Stomach (tissue), 8 donors: ENCODE measurements at regions not wholly inside any gene's neighbourhood (a gene's known extent, or its start where the extent isn't known, plus 50 kb on each side); places are given as distances from the start of the nearest gene placed in this dataset.

Experiments
- DNase-seq, 2 donors: peaks; one replicate each; pipeline versions ENCODE4 v3.0.0 to v3.0.0-alpha.2; 2013 to 2019
- H3K27ac ChIP-seq, 5 donors: fragments of 200-600 bp in 4 of 5; sonication (generic) in 4 of 5; one replicate each; pipeline ENCODE4 v1.5.1; 2013 to 2019; ENCODE audit warnings: mild to moderate bottlenecking in 1 of 5, moderate library complexity in 1 of 5
- H3K27me3 ChIP-seq, 3 donors: fragments of 200-600 bp; sonication (generic); one replicate each; pipeline ENCODE4 v1.5.1; 2017 to 2019; ENCODE audit warnings: mixed run types in 1 of 3
- H3K36me3 ChIP-seq, 4 donors: fragments of 200-600 bp; sonication (generic); 1 replicate in 3 of 4; 2 replicates in 1 of 4; pipeline ENCODE4 v1.5.1; 2016 to 2019
- H3K4me1 ChIP-seq, 4 donors: fragments of 200-600 bp; sonication (generic); one replicate each; pipeline ENCODE4 v1.5.1; 2016 to 2019
- H3K4me3 ChIP-seq, 4 donors: fragments of 200-600 bp; sonication (generic) in 3 of 4; one replicate each; pipeline ENCODE4 v1.5.1; 2016 to 2019; ENCODE audit warnings: mild to moderate bottlenecking in 1 of 4
- H3K9me3 ChIP-seq, 4 donors: fragments of 200-600 bp; sonication (generic); one replicate each; pipeline ENCODE4 v1.5.1; 2016 to 2019
- CTCF ChIP-seq, 7 experiments: fragments of 450-650 bp in 4 of 7; fragments of 200-600 bp in 3 of 7; sonication (generic) in 3 of 7; IDR thresholded peaks; one replicate each; pipeline ENCODE4 v1.5.1; 2016 to 2019; ENCODE audit warnings: antibody characterized with exemption in 7 of 7, control low read depth in 2 of 7, mild to moderate bottlenecking in 1 of 7
- EP300 ChIP-seq: sonication (generic); formaldehyde crosslinking; IDR thresholded peaks from one replicate; pipeline ENCODE4 v1.6.1; 2017; ENCODE audit warnings: antibody characterized with exemption
- POLR2A ChIP-seq, 4 donors: fragments of 450-650 bp; IDR thresholded peaks; one replicate each; pipeline ENCODE4 v1.6.1; 2016; ENCODE audit warnings: antibody characterized with exemption in 4 of 4, control low read depth in 2 of 4, mild to moderate bottlenecking in 1 of 4, moderate library complexity in 1 of 4
- POLR2AphosphoS5 ChIP-seq, 3 donors: sonication (generic); formaldehyde crosslinking; IDR thresholded peaks; one replicate each; pipeline ENCODE4 v1.6.1; 2016; ENCODE audit warnings: antibody characterized with exemption in 3 of 3
- WGBS, 5 donors: extraction: QIAGEN DNeasy Blood & Tissue Kit in 3 of 5; methylation state at CpG; one replicate each; pipeline versions ENCODE4 v1.1.5 to v1.1.7; 2013 to 2018; 5-methylcytosine and 5-hydroxymethylcytosine counted together
- intact Hi-C: fragments of 100-400 bp; cut with DNase I; formaldehyde crosslinking; loops from one replicate; pipeline ENCODE4 v1.15.1; 2023; ENCODE audit warnings: low total_unique reads
- donor health status: healthy with polysubstance abuse.
- donor health status: Bipolar disorder and iron deficiency.
- donor health status: healthy.

GRCh38 chr3:127386490-127386889 is 98.6 kb upstream of the PRR20G start:
- Histone ChIP-seq H3K27me3 (peaks cover 0 to 63% (median 16%) of the 10 kb centered on the region in 3 donors), H3K9me3 (peaks cover 0 to 7% (median 0%) of the 10 kb centered on the region in 4 donors), H3K4me1 (no peaks in the 10 kb centered on the region), H3K27ac (no peak overlapping the region), H3K36me3 (no peaks in the 10 kb centered on the region), H3K4me3 (no peak overlapping the region)
- TF ChIP-seq CTCF (IDR thresholded peaks at IDR 0.05) (no peak), EP300 (no peak), POLR2AphosphoS5 (IDR thresholded peaks at IDR 0.05) (no peak), POLR2A (IDR thresholded peaks at IDR 0.05) (no peak)
- no peak for DNase-seq
- 70 to 82% (median 77%) methylated on average over 8 to 9 of the region's 9 CpGs for WGBS, 5 donors
- intact Hi-C loops, result no loop called here

- H3K27ac ChIP-seq, result no peak overlapping the region
- H3K36me3 ChIP-seq, result no peaks in the 10 kb centered on the region
- TF ChIP-seq POLR2AphosphoS5 (IDR thresholded peaks at IDR 0.05), result no peak
- TF ChIP-seq CTCF (IDR thresholded peaks at IDR 0.05), result no peak
- TF ChIP-seq POLR2A (IDR thresholded peaks at IDR 0.05), result no peak
- no peak for TF ChIP-seq EP300
- no peak for DNase-seq
- intact Hi-C loops, result no loop called here
- H3K4me3 ChIP-seq, result no peak overlapping the region
- 80 to 94% (median 85%) methylated on average over 5 of the region's 5 CpGs for WGBS, 5 donors
- peaks cover 0 to 14% (median 3%) of the 10 kb centered on the region in 4 donors for H3K9me3 ChIP-seq
- peaks cover 0 to 53% (median 13%) of the 10 kb centered on the region in 3 donors for H3K27me3 ChIP-seq
- no peaks in the 10 kb centered on the region for H3K4me1 ChIP-seq
These were observed 97.7 kb upstream of the PRR20G start for GRCh38 chr3:127385540-127385870.

- no peaks in the 10 kb centered on the region for H3K4me1 ChIP-seq
- peak in 1 of 2 donors; percentile 18 for DNase-seq
- intact Hi-C loops, result no loop called here
- TF ChIP-seq POLR2AphosphoS5 (IDR thresholded peaks at IDR 0.05), result no peak
- TF ChIP-seq POLR2A (IDR thresholded peaks at IDR 0.05), result no peak
- TF ChIP-seq EP300, result no peak
- TF ChIP-seq CTCF (IDR thresholded peaks at IDR 0.05), result no peak
- peaks cover 0 to 14% (median 3%) of the 10 kb centered on the region in 4 donors for H3K9me3 ChIP-seq
- H3K27me3 ChIP-seq, result peaks cover 0 to 47% (median 13%) of the 10 kb centered on the region in 3 donors
- no peaks in the 10 kb centered on the region for H3K36me3 ChIP-seq
- WGBS, 5 donors, result 64 to 70% (median 66%) methylated on average over 18 of the region's 18 CpGs
- H3K4me3 ChIP-seq, result no peak overlapping the region
- H3K27ac ChIP-seq, result no peak overlapping the region
These were observed 97.1 kb upstream of the PRR20G start for GRCh38 chr3:127384717-127385539.

GRCh38 chr3:127383656-127384179 is 95.9 kb upstream of the PRR20G start:
- Histone ChIP-seq H3K4me1 (no peaks in the 10 kb centered on the region), H3K4me3 (no peak overlapping the region), H3K27me3 (peaks cover 0 to 35% (median 5%) of the 10 kb centered on the region in 3 donors), H3K9me3 (peaks cover 0 to 14% (median 3%) of the 10 kb centered on the region in 4 donors), H3K27ac (no peak overlapping the region), H3K36me3 (no peaks in the 10 kb centered on the region)
- DNase-seq, result peak in 1 of 2 donors; percentile 14
- TF ChIP-seq POLR2A (IDR thresholded peaks at IDR 0.05) (no peak), POLR2AphosphoS5 (IDR thresholded peaks at IDR 0.05) (no peak), EP300 (no peak), CTCF (IDR thresholded peaks at IDR 0.05) (no peak)
- intact Hi-C loops, result no loop called here
- WGBS, 5 donors, result 46 to 54% (median 50%) methylated on average over 9 to 10 of the region's 10 CpGs
